GM18858 (cell line): ENCODE measurements at regions not wholly inside any gene's neighbourhood (a gene's known extent, or its start where the extent isn't known, plus 50 kb on each side); places are given as distances from the start of the nearest gene placed in this dataset.
"Not testable (repeated sequence)": the region's sequence is repeated elsewhere in the genome, so short reads cannot be mapped to it uniquely, and the experiment has no call there.

ENCODE experiments used
- ATAC-seq: cut with Tn5 transposase; IDR thresholded peaks from one replicate; pipeline ENCODE4 v1.9.1; 2021; ENCODE audit not compliant: unreplicated experiment

- no peak for ATAC-seq
These were observed 174.4 kb downstream of the NUFIP1 start for GRCh38 chr13:44814836-44815235.

- no peak for ATAC-seq
These were observed 175.1 kb downstream of the NUFIP1 start for GRCh38 chr13:44814161-44814560.

GRCh38 chr13:44812818-44813217 lies 176.5 kb downstream of the NUFIP1 start:
- ATAC-seq = no peak

DNA sequence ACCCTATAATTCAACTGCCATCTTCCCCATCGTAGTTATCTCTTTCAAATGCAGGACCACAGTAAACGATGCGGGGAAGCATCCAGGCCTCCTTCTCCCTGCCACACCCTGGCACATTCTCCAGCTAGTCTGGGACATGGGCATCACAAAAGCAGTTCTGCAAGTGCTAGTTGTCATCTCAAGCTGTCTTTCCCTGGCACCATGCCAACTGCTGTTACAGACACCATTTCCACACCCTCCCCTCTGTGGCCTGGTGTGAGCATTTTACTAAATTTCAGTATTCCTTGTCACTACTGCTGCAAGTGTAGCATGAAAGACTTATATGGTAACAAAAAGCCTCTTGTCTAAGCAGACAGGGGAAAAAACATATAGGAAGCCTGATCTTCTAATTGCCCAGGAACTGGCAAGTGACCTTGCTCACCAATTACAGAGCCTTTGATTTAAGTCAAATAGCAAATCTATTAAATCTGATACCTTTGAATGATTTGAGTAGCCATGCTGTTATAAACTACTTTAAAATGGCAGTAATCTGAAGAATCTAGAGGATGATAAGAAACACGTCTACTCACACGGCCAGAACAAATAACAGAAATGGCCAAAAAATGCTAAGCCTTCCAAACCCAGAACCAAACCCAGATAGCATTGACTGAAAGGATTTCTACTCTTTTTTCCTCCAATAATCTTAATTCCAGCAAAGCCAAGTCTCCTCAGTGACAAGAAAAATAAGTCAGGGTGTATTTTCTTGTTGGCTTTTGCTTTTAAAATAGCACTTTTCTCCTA lies 179.0 kb downstream of the NUFIP1 start:
- no peak for ATAC-seq

DNA sequence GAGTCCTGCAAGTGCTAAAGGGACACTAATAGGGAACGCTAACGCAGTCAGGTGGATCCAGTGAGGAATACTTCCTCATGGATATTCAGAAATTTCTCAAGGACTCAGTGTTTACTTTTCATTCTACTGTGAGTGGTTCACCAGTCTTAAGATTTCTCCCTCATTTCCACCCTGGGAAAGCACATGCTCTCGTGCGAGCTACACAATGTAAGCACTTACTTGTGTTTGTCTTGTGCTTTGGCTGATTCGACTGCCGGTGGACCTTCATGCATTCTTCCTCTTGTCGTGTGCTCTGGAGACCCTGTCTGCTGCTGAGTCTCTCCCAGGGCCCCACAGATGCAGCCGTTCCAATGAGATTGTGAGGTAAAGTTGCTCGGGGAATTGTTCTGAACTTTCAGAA lies 180.1 kb downstream of the NUFIP1 start:
- ATAC-seq = no peak

DNA sequence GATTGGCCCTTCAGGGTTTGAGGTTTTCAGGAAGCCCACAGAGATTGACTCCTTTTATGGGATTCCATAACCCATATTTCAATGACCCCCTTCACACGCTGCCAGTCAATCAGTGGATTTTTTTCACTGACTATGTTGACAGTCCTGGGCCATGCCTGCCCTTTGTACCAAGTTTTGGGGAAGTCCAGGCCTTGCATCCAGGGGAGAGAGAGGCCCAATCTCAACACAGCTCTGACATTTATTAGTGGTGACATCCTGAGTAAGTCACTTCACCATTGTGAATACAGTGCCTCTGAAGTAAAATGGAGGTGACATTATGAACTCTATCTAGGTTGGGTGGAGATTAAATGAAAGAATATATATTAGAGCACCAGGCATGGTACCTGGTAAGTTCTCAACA lies 181.1 kb downstream of the NUFIP1 start:
- ATAC-seq = no peak

DNA sequence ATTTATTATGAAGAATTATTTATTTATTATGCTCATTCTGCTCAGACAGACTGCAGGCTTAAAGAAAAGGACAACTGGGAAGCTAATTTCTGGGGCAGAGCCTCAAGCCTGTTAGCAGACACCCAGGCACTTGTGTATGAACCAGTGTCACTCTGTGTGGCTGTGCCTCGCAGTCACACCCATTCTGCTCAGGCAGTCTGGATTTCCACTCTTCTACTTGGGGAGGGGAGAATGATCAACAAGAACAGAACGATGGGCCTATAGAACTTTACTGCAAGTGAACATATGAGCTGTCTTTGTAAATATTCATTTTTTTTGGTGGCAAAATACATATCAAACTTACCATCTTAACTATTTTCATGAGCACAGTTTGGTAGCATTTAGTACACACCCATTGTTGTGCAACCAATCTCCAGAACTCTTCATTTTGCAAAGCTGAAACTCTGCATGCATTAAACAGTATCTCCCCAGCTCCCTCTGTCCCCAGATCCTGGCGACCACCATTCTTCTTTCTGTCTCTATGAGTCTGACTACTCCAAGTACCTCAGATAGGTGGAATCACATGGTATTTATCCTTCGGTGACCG lies 181.7 kb downstream of the NUFIP1 start:
- ATAC-seq = no peak

DNA sequence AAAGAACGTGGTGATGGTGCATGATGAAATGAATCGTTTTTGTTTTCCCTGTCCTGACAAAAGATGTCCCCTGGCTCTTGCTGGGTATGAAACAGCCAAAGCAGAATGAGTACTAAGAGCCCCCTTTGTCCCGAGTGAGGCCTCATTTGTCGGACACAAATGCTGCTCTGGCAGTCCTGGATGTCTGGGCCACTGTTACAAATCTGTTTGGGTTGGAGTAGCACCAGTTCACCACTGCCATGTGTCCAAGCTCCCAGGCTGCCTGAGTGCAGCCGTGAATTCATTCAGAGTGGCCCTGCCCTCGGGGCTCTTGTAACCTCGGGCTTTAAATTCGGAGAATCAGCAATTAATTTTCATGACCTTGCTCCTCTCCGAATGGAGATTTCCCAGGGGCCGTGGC lies 182.4 kb downstream of the NUFIP1 start:
- ATAC-seq = no peak

- ATAC-seq = no peak
These were observed 183.7 kb downstream of the NUFIP1 start for GRCh38 chr13:44805585-44805984.

DNA sequence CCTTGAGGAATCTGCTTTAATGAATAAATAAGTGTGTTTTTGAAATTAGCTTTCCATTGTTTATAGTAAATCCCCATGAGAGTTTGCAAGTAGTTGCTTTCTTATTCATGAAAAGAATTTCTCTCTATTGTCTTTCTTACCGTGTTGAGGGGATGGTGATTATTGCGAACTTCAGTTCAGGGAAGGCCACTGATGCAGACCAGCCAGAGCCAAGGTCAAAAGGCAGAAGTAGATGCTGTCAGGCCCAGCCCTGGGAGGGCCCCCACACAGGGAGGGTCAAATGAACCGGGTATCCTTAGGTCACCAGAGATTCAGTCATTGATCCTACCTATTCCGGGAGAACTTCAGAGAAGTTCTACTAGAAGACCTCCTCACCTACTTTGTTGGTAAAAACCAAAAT lies 185.9 kb downstream of the NUFIP1 start:
- no peak for ATAC-seq

- no peak for ATAC-seq
These were observed 186.8 kb downstream of the NUFIP1 start for GRCh38 chr13:44802491-44802890.

DNA sequence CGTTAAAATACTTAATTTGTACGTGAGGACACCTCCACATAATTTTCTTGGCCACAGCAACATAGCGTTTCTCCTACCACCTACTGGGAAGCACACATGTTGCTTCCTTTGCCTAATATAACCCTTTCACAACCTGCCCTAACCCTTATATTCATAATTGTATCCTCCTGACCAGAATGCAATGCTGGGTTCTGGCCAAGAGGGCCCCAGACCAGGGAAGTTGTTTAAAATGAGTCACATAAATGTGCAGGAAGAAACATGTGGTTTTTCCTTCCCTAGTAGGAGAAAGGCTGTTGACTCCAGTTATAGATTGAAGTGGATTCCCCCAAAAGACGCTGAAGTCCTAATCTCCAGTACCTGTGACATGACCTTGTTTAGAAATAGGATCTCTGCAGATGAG lies 187.3 kb downstream of the NUFIP1 start:
- ATAC-seq = no peak

DNA sequence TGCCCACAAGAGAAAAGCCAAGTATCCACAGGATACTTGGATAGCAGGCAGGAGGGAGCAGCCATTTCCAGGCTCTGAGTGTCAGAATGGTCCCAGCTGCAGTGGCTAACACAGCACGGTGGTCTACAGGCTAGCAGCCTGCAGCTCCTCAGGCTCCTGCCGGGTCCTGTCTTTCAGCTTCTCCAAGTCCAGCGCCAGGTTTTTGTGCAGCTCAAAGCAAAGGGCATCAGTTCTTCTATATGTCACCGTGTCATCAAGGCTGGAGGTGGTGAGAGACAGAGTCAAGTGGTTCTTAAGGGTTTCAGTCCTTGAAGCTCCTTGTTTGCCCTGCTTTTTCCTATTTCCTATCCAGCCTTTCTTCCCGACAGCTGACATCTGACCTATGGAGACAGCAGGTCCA lies 188.6 kb downstream of the NUFIP1 start:
- ATAC-seq = no peak

DNA sequence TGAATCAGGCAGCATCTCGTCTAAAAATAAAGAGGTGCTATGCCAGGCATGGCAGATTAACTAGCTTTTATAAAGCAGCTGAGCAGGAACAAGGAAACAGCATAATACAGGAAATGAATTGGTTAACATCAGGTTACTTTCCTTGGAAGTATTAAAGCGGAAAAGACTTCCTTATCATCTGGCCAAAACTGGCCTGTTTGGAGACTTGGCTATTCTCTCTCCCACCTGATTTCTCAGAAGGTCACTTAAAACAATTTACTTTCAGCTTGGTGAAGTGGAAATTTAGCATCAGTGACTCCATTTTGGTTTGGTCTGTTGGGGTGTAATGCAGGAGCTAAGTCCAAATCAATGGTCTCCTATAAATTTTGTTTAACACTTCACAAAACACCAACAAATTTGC lies 191.6 kb downstream of the NUFIP1 start:
- no peak for ATAC-seq

DNA sequence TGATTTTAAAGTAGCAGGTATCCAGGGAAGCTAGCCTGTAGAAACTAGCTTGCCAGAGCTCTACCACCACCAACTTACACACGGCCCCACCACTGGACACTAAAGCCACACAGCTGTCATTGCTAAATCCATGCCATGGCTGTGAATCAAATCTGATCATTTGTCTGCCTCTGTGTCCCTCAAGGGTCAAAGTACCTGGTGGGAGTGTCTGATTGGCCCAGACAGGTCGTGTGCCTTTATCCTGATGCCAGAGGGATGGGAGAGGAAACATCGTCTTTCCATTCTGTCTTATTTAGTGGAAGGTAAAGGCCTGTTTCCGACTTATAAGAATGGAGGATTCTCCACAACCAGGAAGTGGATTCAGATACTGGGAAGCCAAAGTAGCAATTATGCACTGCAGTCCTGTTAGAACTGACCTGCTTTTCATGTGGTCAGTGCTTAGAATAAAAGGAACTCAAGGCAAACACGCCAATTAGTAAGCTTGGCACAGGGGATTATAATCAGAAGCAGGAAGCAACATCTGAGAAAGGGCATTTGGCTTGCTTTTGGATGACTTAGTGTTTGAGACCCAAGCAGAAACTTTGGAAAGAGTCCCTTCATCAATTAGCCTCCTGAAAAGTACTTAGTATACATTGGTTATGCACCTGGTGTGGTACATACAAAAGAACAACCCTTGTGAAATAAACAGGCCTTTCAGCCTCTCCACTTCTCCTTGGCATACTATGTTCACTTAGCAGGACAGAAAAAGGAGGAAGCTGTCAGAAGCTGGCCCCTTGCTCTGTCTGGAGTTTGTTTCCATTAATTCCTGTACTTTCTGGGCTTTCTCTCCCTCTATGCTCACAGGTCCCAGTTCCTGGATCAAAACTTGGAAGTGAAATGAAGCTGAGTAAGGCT lies 192.4 kb downstream of the NUFIP1 start:
- ATAC-seq = no peak

DNA sequence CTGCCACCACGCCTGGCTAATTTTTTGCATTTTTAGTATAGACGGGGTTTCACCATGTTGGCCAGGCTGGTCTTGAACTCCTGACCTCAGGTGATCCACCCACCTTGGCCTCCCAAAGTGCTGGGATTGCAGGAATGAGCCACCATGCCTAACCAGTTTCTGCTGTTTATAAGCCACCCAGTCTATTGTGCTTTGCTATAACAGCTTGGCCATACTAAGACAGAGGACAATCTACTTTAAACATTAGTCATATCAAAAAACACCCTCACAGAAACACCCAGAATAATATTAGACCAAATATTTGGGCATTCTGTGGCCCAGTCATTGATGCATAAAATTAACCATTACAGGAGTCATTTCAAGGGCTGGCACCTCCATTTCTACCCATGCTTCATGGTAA lies 193.2 kb downstream of the NUFIP1 start:
- ATAC-seq = not testable (repeated sequence)

DNA sequence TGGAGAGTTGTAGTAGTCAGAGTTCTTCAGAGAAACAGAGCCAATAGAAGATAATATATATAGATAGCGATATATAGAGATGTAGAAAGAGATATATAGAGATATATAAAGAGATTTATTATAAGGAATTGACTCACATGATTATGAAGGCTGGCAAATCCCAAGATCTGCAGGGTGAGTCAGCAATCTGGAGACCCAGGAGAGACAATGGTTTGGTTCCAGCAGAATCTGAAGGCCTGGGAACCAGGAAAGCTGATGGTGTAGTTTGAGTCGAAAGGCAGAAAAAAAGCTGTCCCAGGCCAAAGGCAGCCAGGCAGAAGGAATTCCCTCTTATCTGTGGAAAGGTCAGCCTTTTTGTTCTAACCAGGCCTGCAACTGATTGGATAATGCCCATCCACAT lies 194.1 kb downstream of the NUFIP1 start:
- ATAC-seq = no peak

DNA sequence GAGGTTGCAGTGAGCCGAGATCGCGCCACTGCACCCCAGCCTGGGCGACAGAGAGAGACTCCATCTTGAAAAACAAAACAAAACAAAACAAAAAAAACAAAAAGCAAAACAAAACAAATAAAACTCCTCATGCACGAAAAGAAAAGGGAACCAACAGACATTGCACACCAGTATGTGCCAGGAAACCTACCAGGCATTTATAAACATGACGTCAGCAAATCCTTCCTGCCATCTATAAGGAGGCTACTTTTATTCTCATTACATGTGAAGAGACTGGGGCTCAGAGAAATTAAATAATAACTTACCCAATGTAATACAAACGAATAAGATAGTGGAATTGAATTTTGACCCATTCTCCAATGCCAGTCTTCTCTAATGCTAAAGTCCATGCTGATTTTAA lies 197.2 kb downstream of the NUFIP1 start:
- no peak for ATAC-seq

GRCh38 chr13:44790289-44790688 lies 199.0 kb downstream of the NUFIP1 start:
- ATAC-seq = no peak

GRCh38 chr13:44787617-44788016 lies 201.7 kb downstream of the NUFIP1 start:
- ATAC-seq = no peak

- no peak for ATAC-seq
These were observed 202.5 kb downstream of the NUFIP1 start for GRCh38 chr13:44786756-44787155.

DNA sequence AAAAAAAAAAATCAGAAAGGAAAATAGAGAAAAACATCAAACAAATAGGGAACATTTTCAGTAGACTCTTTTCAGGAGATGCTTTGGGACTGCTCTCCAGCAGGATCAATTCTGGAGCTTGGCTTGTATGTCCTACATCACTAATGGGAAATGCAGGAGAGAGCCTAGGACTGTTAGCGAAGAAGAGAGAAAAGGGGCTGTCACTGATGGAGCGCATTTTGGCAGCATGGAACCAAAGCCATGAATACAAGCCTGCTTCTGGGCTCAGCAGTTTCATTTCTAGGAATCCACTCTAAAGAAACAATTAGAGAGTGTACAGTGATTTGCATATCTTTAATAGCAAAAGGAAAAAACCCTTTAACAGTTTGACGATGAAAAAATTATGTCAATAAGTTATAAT lies 203.9 kb downstream of the NUFIP1 start:
- no peak for ATAC-seq
